ENCODE measurements at regions not wholly inside any gene's neighbourhood (a gene's known extent, or its start where the extent isn't known, plus 50 kb on each side); places are given as distances from the start of the nearest gene placed in this dataset.

- DNase-seq = no peak
Observed at GRCh38 chr14:78075033-78075432, 95.1 kb upstream of the NRXN3 start.

- DNase-seq = no peak
Observed at GRCh38 chr14:78075555-78076277, 94.5 kb upstream of the NRXN3 start.

GRCh38 chr14:78081245-78081644, 88.9 kb upstream of the NRXN3 start:
- no peak for DNase-seq

- no peak for DNase-seq
Observed at GRCh38 chr14:78083837-78084236, 86.3 kb upstream of the NRXN3 start.

- no peak for DNase-seq
Observed at GRCh38 chr14:78086342-78086741, 83.8 kb upstream of the NRXN3 start.

- DNase-seq = no peak
Observed at GRCh38 chr14:78088916-78089315, 81.3 kb upstream of the NRXN3 start.

- no peak for DNase-seq
Observed at GRCh38 chr14:78090864-78091263, 79.3 kb upstream of the NRXN3 start.

GRCh38 chr14:78091361-78091760, 78.8 kb upstream of the NRXN3 start:
- no peak for DNase-seq

- DNase-seq = no peak
Observed at GRCh38 chr14:78092040-78092439, 78.1 kb upstream of the NRXN3 start.

- DNase-seq = no peak
Observed at GRCh38 chr14:78103271-78103670, 66.9 kb upstream of the NRXN3 start.

GRCh38 chr14:78104160-78104559, 66.0 kb upstream of the NRXN3 start:
- DNase-seq = no peak

GRCh38 chr14:78104655-78105054, 65.5 kb upstream of the NRXN3 start:
- no peak for DNase-seq

GRCh38 chr14:78106381-78106780, 63.8 kb upstream of the NRXN3 start:
- no peak for DNase-seq

GRCh38 chr14:78107166-78107565, 63.0 kb upstream of the NRXN3 start:
- no peak for DNase-seq

- no peak for DNase-seq
Observed at GRCh38 chr14:78119440-78119839, 50.7 kb upstream of the NRXN3 start.

All from 8988T (cell line).